Neural progenitor cell (in vitro differentiated cells): ENCODE measurements at regions not wholly inside any gene's neighbourhood (a gene's known extent, or its start where the extent isn't known, plus 50 kb on each side); places are given as distances from the start of the nearest gene placed in this dataset.

Source experiments
- CTCF ChIP-seq: fragments of 200-600 bp; sonication (generic); IDR thresholded peaks from 2 replicates; pipeline ENCODE4 v1.5.1; 2017; ENCODE audit warnings: antibody characterized with exemption, mild to moderate bottlenecking
- EZH2 ChIP-seq: fragments of 200-600 bp; sonication (generic); IDR thresholded peaks from 2 replicates; pipeline ENCODE4 v1.6.1; 2017; ENCODE audit warnings: antibody characterized with exemption, mild to moderate bottlenecking, moderate library complexity

GRCh38 chr18:64742898-64743297 lies 594.0 kb upstream of the LINC00305 start:
- TF ChIP-seq CTCF (no peak), EZH2 (no peak)
